Uterus (tissue), 3 donors: ENCODE measurements at regions not wholly inside any gene's neighbourhood (a gene's known extent, or its start where the extent isn't known, plus 50 kb on each side); places are given as distances from the start of the nearest gene placed in this dataset.

Experiments
- DNase-seq, 2 donors: peaks; one replicate each; pipeline ENCODE4 v3.0.0-alpha.2; 2019 to 2020
- H3K27ac ChIP-seq, 2 donors: fragments of 200-600 bp; sonication (generic); 1 replicate in 1 of 2; 2 replicates in 1 of 2; pipeline ENCODE4 v1.5.1; 2016 to 2018
- H3K27me3 ChIP-seq, 2 donors: fragments of 200-600 bp; sonication (generic); one replicate each; pipeline ENCODE4 v1.5.1; 2018 to 2019; ENCODE audit warnings: control low read depth in 1 of 2
- H3K36me3 ChIP-seq, 2 donors: fragments of 200-600 bp; sonication (generic); one replicate each; pipeline ENCODE4 v1.5.1; 2019; ENCODE audit warnings: control low read depth in 1 of 2
- H3K4me1 ChIP-seq, 2 donors: fragments of 200-600 bp; sonication (generic); one replicate each; pipeline ENCODE4 v1.5.1; 2018 to 2019; ENCODE audit warnings: control low read depth in 1 of 2
- H3K4me3 ChIP-seq, 2 donors: fragments of 200-600 bp; sonication (generic); 1 replicate in 1 of 2; 2 replicates in 1 of 2; pipeline ENCODE4 v1.5.1; 2018 to 2019; ENCODE audit warnings: mild to moderate bottlenecking in 1 of 2
- H3K9me3 ChIP-seq, 2 donors: fragments of 200-600 bp; sonication (generic); one replicate each; pipeline ENCODE4 v1.5.1; 2019; ENCODE audit warnings: control low read depth in 1 of 2
- CTCF ChIP-seq, 4 experiments: fragments of 200-600 bp in 2 of 4; fragments of 450-650 bp in 2 of 4; sonication (generic) in 2 of 4; IDR thresholded peaks; one replicate each; pipeline ENCODE4 v1.5.1; 2016 to 2019; ENCODE audit warnings: antibody characterized with exemption in 4 of 4, mild to moderate bottlenecking in 2 of 4, moderate library complexity in 1 of 4
- POLR2A ChIP-seq, 2 donors: fragments of 450-650 bp; IDR thresholded peaks; one replicate each; pipeline ENCODE4 v1.6.1; 2016; ENCODE audit warnings: antibody characterized with exemption in 2 of 2, mild to moderate bottlenecking in 1 of 2, moderate library complexity in 1 of 2
- intact Hi-C: fragments of 100-400 bp; cut with DNase I; formaldehyde crosslinking; loops from one replicate; pipeline ENCODE4 v1.15.1; 2023; ENCODE audit warnings: low total_unique reads
- donor health status: DM: yes; HTN: yes; CAD: no.

- TF ChIP-seq POLR2A (IDR thresholded peaks at IDR 0.05), result no peak
- no peak for TF ChIP-seq CTCF (IDR thresholded peaks at IDR 0.05)
- intact Hi-C loops, result no loop called here
- no peak overlapping the region for H3K27ac ChIP-seq
- no peaks in the 10 kb centered on the region for H3K27me3 ChIP-seq
- no peak for DNase-seq
- H3K4me3 ChIP-seq, result no peak overlapping the region
- no peaks in the 10 kb centered on the region for H3K9me3 ChIP-seq
- no peaks in the 10 kb centered on the region for H3K36me3 ChIP-seq
- H3K4me1 ChIP-seq, result no peaks in the 10 kb centered on the region
Measured at GRCh38 chr4:34664051-34664450, 1580.3 kb downstream of the ARAP2 start.

- Histone ChIP-seq H3K4me1 (no peaks in the 10 kb centered on the region), H3K4me3 (no peak overlapping the region), H3K36me3 (no peaks in the 10 kb centered on the region), H3K27me3 (no peaks in the 10 kb centered on the region), H3K9me3 (no peaks in the 10 kb centered on the region), H3K27ac (no peak overlapping the region)
- intact Hi-C loops, result no loop called here
- TF ChIP-seq CTCF (IDR thresholded peaks at IDR 0.05) (no peak), POLR2A (IDR thresholded peaks at IDR 0.05) (no peak)
- no peak for DNase-seq
Measured at GRCh38 chr4:34676400-34676799, 1567.9 kb downstream of the ARAP2 start.

- Histone ChIP-seq H3K4me1 (no peaks in the 10 kb centered on the region), H3K9me3 (no peaks in the 10 kb centered on the region), H3K27me3 (no peaks in the 10 kb centered on the region), H3K36me3 (no peaks in the 10 kb centered on the region), H3K4me3 (no peak overlapping the region), H3K27ac (no peak overlapping the region)
- TF ChIP-seq POLR2A (IDR thresholded peaks at IDR 0.05), result no peak
- intact Hi-C loops, result no loop called here
- no peak for DNase-seq
Measured at GRCh38 chr4:34678431-34678830, 1565.9 kb downstream of the ARAP2 start.

GRCh38 chr4:34679228-34679627 lies 1565.1 kb downstream of the ARAP2 start:
- intact Hi-C loops, result no loop called here
- Histone ChIP-seq H3K27me3 (no peaks in the 10 kb centered on the region), H3K27ac (no peak overlapping the region), H3K9me3 (no peaks in the 10 kb centered on the region), H3K4me1 (no peaks in the 10 kb centered on the region), H3K36me3 (no peaks in the 10 kb centered on the region), H3K4me3 (no peak overlapping the region)
- no peak for DNase-seq
- TF ChIP-seq POLR2A (IDR thresholded peaks at IDR 0.05) (no peak), CTCF (IDR thresholded peaks at IDR 0.05) (no peak)

GRCh38 chr4:34709564-34709963 lies 1534.8 kb downstream of the ARAP2 start:
- H3K36me3 ChIP-seq, result no peaks in the 10 kb centered on the region
- no peaks in the 10 kb centered on the region for H3K4me1 ChIP-seq
- DNase-seq, result no peak
- no peaks in the 10 kb centered on the region for H3K9me3 ChIP-seq
- no peak overlapping the region for H3K27ac ChIP-seq
- no peak overlapping the region for H3K4me3 ChIP-seq
- H3K27me3 ChIP-seq, result no peaks in the 10 kb centered on the region
- intact Hi-C loops, result no loop called here
- no peak for TF ChIP-seq POLR2A (IDR thresholded peaks at IDR 0.05)
- no peak for TF ChIP-seq CTCF (IDR thresholded peaks at IDR 0.05)

- Histone ChIP-seq H3K27me3 (no peaks in the 10 kb centered on the region), H3K9me3 (no peaks in the 10 kb centered on the region), H3K36me3 (no peaks in the 10 kb centered on the region), H3K4me1 (no peaks in the 10 kb centered on the region), H3K27ac (no peak overlapping the region), H3K4me3 (no peak overlapping the region)
- no peak for DNase-seq
- intact Hi-C loops, result no loop called here
- no peak for TF ChIP-seq CTCF (IDR thresholded peaks at IDR 0.05)
- TF ChIP-seq POLR2A (IDR thresholded peaks at IDR 0.05), result no peak
Measured at GRCh38 chr4:34718576-34719245, 1525.6 kb downstream of the ARAP2 start.
